ENCODE measurements at regions not wholly inside any gene's neighbourhood (a gene's known extent, or its start where the extent isn't known, plus 50 kb on each side); places are given as distances from the start of the nearest gene placed in this dataset.

GRCh38 chr11:128052912-128053641 is 534.3 kb downstream of the ETS1 start:
- no peak for TF ChIP-seq CEBPB (IDR thresholded peaks at IDR 0.05)
- no peak for TF ChIP-seq HOXA7 (CRISPR knock-in tag; IDR thresholded peaks at IDR 0.05)
- Histone ChIP-seq H3K4me2 (no peak overlapping the region), H3K9me3 (no peaks in the 10 kb centered on the region), H3K4me3 (no peak overlapping the region), H3K4me1 (no peaks in the 10 kb centered on the region), H3K27ac (no peak overlapping the region)
- ATAC-seq (no peak), DNase-seq (ENCODE audit: low read depth in 1 of 2, low spot score in 1 of 2) (no peak), FAIRE-seq (no peak)
- 6% methylated on average over 2 of the region's 2 CpGs for WGBS (ENCODE audit: missing lambda C conversion rate)
- POLR2A ChIA-PET: no interaction called here
- CTCF ChIA-PET: interaction anchor here (0.6 kb wide), 1 partner anchor 1321 kb away, joined by 3 read pairs; no protein-coding TSS in a partner anchor

DNA sequence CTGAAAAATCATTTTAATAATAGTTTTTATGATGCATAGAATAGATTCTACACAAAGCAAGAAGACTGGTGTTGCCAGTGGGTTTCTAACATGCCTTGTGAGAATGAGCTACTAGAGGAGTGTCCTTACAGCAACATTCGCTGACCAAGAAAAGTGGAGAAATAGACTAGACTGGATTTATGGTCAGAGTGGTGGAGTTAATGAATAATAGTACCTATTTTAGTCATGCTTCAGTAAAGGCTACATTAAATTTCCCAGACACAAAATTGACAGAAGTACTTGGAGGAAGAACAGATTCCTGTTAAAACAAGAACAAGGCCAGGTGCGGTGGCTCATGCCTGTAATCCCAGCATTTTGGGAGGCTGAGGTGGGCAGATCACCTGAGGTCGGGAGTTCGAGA is 539.2 kb downstream of the ETS1 start:
- ChIA-PET CTCF (no interaction called here), POLR2A (no interaction called here)
- DNase-seq (ENCODE audit: low read depth in 1 of 2, low spot score in 1 of 2) (no peak), FAIRE-seq (no peak), ATAC-seq (no peak)
- H3K4me1 ChIP-seq: no peaks in the 10 kb centered on the region
- no peak overlapping the region for H3K4me3 ChIP-seq
- no peak for TF ChIP-seq HDAC2 (IDR thresholded peaks at IDR 0.05)
- no peak for TF ChIP-seq ZFP36 (IDR thresholded peaks at IDR 0.05; ENCODE audit: borderline replicate concordance, partially characterized antibody)
- no peak for TF ChIP-seq FOSL2 (IDR thresholded peaks at IDR 0.05)
- no peak for TF ChIP-seq FOSL2 (CRISPR knock-in tag; IDR thresholded peaks at IDR 0.05)
- TF ChIP-seq SMC3 (IDR thresholded peaks at IDR 0.05): no peak
- TF ChIP-seq BHLHE40 (IDR thresholded peaks at IDR 0.05; ENCODE audit: low read depth, low read length): no peak
- no peak for TF ChIP-seq CBX2 (IDR thresholded peaks at IDR 0.05; ENCODE audit: borderline replicate concordance, low read depth)
- no peak for TF ChIP-seq JUN (IDR thresholded peaks at IDR 0.05)
- no peak for TF ChIP-seq RARB (CRISPR knock-in tag; IDR thresholded peaks at IDR 0.05)
- TF ChIP-seq EP300 (IDR thresholded peaks at IDR 0.05): no peak
- TF ChIP-seq MAFK (IDR thresholded peaks at IDR 0.05; ENCODE audit: partially characterized antibody): no peak
- no peak for TF ChIP-seq CHD2 (IDR thresholded peaks at IDR 0.05; ENCODE audit: low read length, partially characterized antibody)
- TF ChIP-seq, protein P1, sequence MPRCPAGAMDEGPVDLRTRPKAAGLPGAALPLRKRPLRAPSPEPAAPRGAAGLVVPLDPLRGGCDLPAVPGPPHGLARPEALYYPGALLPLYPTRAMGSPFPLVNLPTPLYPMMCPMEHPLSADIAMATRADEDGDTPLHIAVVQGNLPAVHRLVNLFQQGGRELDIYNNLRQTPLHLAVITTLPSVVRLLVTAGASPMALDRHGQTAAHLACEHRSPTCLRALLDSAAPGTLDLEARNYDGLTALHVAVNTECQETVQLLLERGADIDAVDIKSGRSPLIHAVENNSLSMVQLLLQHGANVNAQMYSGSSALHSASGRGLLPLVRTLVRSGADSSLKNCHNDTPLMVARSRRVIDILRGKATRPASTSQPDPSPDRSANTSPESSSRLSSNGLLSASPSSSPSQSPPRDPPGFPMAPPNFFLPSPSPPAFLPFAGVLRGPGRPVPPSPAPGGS (IDR thresholded peaks at IDR 0.05): no peak
- TF ChIP-seq, protein P2, sequence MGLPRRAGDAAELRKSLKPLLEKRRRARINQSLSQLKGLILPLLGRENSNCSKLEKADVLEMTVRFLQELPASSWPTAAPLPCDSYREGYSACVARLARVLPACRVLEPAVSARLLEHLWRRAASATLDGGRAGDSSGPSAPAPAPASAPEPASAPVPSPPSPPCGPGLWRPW (IDR thresholded peaks at IDR 0.05): no peak
- TF ChIP-seq RAD21 (conservative IDR thresholded peaks at IDR 0.05 in 1 of 2, IDR thresholded peaks at IDR 0.05 in 1 of 2): no peak
- TF ChIP-seq, protein P3, sequence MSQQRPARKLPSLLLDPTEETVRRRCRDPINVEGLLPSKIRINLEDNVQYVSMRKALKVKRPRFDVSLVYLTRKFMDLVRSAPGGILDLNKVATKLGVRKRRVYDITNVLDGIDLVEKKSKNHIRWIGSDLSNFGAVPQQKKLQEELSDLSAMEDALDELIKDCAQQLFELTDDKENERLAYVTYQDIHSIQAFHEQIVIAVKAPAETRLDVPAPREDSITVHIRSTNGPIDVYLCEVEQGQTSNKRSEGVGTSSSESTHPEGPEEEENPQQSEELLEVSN (IDR thresholded peaks at IDR 0.05; ENCODE audit: borderline replicate concordance, low read depth): no peak
- TF ChIP-seq MYC (IDR thresholded peaks at IDR 0.05; ENCODE audit: borderline replicate concordance, low read length): no peak
- no peak for TF ChIP-seq RNF2 (IDR thresholded peaks at IDR 0.05; ENCODE audit: borderline replicate concordance, low read depth)
- no peak for TF ChIP-seq HOXB5 (CRISPR knock-in tag; IDR thresholded peaks at IDR 0.05)
- no peak overlapping the region for H3K4me2 ChIP-seq
- WGBS (ENCODE audit: missing lambda C conversion rate): 5% methylated on average over 4 of the region's 4 CpGs
- H3K27ac ChIP-seq: no peak overlapping the region
- H3K9me3 ChIP-seq: no peaks in the 10 kb centered on the region

- no peaks in the 10 kb centered on the region for H3K4me1 ChIP-seq
- WGBS (ENCODE audit: missing lambda C conversion rate): 5% methylated on average over 4 of the region's 4 CpGs
- no peak for TF ChIP-seq TP53 (CRISPR knock-in tag; IDR thresholded peaks at IDR 0.05)
- no peak for TF ChIP-seq CEBPB (IDR thresholded peaks at IDR 0.05)
- TF ChIP-seq, protein P4, sequence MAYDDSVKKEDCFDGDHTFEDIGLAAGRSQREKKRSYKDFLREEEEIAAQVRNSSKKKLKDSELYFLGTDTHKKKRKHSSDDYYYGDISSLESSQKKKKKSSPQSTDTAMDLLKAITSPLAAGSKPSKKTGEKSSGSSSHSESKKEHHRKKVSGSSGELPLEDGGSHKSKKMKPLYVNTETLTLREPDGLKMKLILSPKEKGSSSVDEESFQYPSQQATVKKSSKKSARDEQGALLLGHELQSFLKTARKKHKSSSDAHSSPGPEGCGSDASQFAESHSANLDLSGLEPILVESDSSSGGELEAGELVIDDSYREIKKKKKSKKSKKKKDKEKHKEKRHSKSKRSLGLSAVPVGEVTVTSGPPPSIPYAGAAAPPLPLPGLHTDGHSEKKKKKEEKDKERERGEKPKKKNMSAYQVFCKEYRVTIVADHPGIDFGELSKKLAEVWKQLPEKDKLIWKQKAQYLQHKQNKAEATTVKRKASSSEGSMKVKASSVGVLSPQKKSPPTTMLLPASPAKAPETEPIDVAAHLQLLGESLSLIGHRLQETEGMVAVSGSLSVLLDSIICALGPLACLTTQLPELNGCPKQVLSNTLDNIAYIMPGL (CRISPR knock-in tag; IDR thresholded peaks at IDR 0.05; ENCODE audit: borderline replicate concordance): no peak
- TF ChIP-seq, protein P5, sequence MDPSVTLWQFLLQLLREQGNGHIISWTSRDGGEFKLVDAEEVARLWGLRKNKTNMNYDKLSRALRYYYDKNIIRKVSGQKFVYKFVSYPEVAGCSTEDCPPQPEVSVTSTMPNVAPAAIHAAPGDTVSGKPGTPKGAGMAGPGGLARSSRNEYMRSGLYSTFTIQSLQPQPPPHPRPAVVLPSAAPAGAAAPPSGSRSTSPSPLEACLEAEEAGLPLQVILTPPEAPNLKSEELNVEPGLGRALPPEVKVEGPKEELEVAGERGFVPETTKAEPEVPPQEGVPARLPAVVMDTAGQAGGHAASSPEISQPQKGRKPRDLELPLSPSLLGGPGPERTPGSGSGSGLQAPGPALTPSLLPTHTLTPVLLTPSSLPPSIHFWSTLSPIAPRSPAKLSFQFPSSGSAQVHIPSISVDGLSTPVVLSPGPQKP (IDR thresholded peaks at IDR 0.05; ENCODE audit: low read depth, low read length): no peak
- TF ChIP-seq HOXB13 (CRISPR knock-in tag; IDR thresholded peaks at IDR 0.05; ENCODE audit: low read depth): no peak
- no peak for TF ChIP-seq MYC (IDR thresholded peaks at IDR 0.05; ENCODE audit: borderline replicate concordance, low read length)
- no peak for TF ChIP-seq MAZ (IDR thresholded peaks at IDR 0.05; ENCODE audit: borderline replicate concordance, low read depth, low read length)
- no peak for TF ChIP-seq RFX5 (IDR thresholded peaks at IDR 0.05)
- TF ChIP-seq CHD4 (IDR thresholded peaks at IDR 0.05; ENCODE audit: borderline replicate concordance): no peak
- no peak for TF ChIP-seq CTCF (IDR thresholded peaks at IDR 0.05)
Measured at GRCh38 chr11:128047026-128047425, 540.3 kb downstream of the ETS1 start.

More at GRCh38 chr11:128047026-128047425, 540.3 kb downstream of the ETS1 start:
- no peaks in the 10 kb centered on the region for H3K9me3 ChIP-seq
- POLR2A ChIA-PET: no interaction called here
- DNase-seq (ENCODE audit: low read depth in 1 of 2, low spot score in 1 of 2) (no peak), FAIRE-seq (no peak), ATAC-seq (no peak)
- no peak overlapping the region for H3K4me2 ChIP-seq
- CTCF ChIA-PET: no interaction called here
- H3K27ac ChIP-seq: no peak overlapping the region
- no peak overlapping the region for H3K4me3 ChIP-seq
